Left cardiac atrium (tissue), 4 donors: ENCODE measurements at regions not wholly inside any gene's neighbourhood (a gene's known extent, or its start where the extent isn't known, plus 50 kb on each side); places are given as distances from the start of the nearest gene placed in this dataset.

ENCODE experiments used
- ATAC-seq, 2 donors: fragments of 200-7000 bp; cut with Tn5 transposase; one replicate each; pipeline ENCODE4 v1.9.1; 2020; ENCODE audit warnings: mild to moderate bottlenecking in 2 of 2, moderate library complexity in 2 of 2
- DNase-seq: peaks from one replicate; pipeline ENCODE4 v3.0.0-alpha.2; 2020
- intact Hi-C, 2 donors: fragments of 100-400 bp; cut with DNase I; formaldehyde crosslinking; loops; one replicate each; pipeline versions ENCODE4 v1.14.1 to v1.15.1; 2022 to 2023
- donor health status: DM: no; HTN: yes; CAD: no.
- donor health status: DM: no; HTN: yes; CAD: no; lungs with severe emphysema.
- donor health status: DM: yes; HTN: yes; CAD: no.
- donor health status: Dilated cardiomyopathy.

GRCh38 chr2:8099267-8099582, 582.6 kb upstream of the ID2 start:
- DNase-seq (no peak), ATAC-seq (no peak)
- intact Hi-C loops = no loop called here

GRCh38 chr2:8101614-8102277, 580.1 kb upstream of the ID2 start:
- intact Hi-C loops = no loop called here
- DNase-seq = no peak

GRCh38 chr2:8102470-8102869, 579.4 kb upstream of the ID2 start:
- intact Hi-C loops = no loop called here
- ATAC-seq (no peak), DNase-seq (no peak)

More at GRCh38 chr2:8101614-8102277, 580.1 kb upstream of the ID2 start:
- no peak for ATAC-seq

GRCh38 chr2:8103085-8103708, 578.7 kb upstream of the ID2 start:
- intact Hi-C loops = no loop called here
- no peak for ATAC-seq

GRCh38 chr2:8107150-8107549, 574.7 kb upstream of the ID2 start:
- no peak for DNase-seq
- no peak for ATAC-seq
- intact Hi-C loops = no loop called here

More at GRCh38 chr2:8103085-8103708, 578.7 kb upstream of the ID2 start:
- no peak for DNase-seq

GRCh38 chr2:8107621-8108378, 574.1 kb upstream of the ID2 start:
- intact Hi-C loops = no loop called here
- no peak for ATAC-seq
- no peak for DNase-seq

- ATAC-seq (no peak), DNase-seq (no peak)
- intact Hi-C loops = no loop called here
Observed at GRCh38 chr2:8110716-8111115, 571.1 kb upstream of the ID2 start.

- no peak for ATAC-seq
- intact Hi-C loops = no loop called here
- DNase-seq = no peak
Observed at GRCh38 chr2:8111193-8111592, 570.7 kb upstream of the ID2 start.

- intact Hi-C loops = no loop called here
Observed at GRCh38 chr2:8115456-8115855, 566.4 kb upstream of the ID2 start.

GRCh38 chr2:8115966-8116365, 565.9 kb upstream of the ID2 start:
- ATAC-seq (no peak), DNase-seq (no peak)
- intact Hi-C loops = no loop called here

More at GRCh38 chr2:8115456-8115855, 566.4 kb upstream of the ID2 start:
- ATAC-seq (no peak), DNase-seq (no peak)

GRCh38 chr2:8116661-8117060, 565.2 kb upstream of the ID2 start:
- intact Hi-C loops = no loop called here
- ATAC-seq (no peak), DNase-seq (no peak)

GRCh38 chr2:8118940-8119781, 562.7 kb upstream of the ID2 start:
- intact Hi-C loops = no loop called here
- DNase-seq (no peak), ATAC-seq (no peak)

GRCh38 chr2:8119782-8120505, 561.9 kb upstream of the ID2 start:
- ATAC-seq = peak; percentile 52 to 56
- intact Hi-C loops = no loop called here
- no peak for DNase-seq

GRCh38 chr2:8120506-8120860, 561.4 kb upstream of the ID2 start:
- intact Hi-C loops = no loop called here
- ATAC-seq (no peak), DNase-seq (no peak)

GRCh38 chr2:8121022-8121825, 560.6 kb upstream of the ID2 start:
- intact Hi-C loops = no loop called here
- DNase-seq (no peak), ATAC-seq (peak in 1 of 2 donors; percentile 24)

GRCh38 chr2:8121826-8122513, 559.9 kb upstream of the ID2 start:
- DNase-seq = no peak
- intact Hi-C loops = no loop called here
- ATAC-seq = no peak

- DNase-seq = peak; percentile 41
- ATAC-seq = no peak
- intact Hi-C loops = no loop called here
Observed at GRCh38 chr2:8122520-8122919, 559.3 kb upstream of the ID2 start.

- DNase-seq = no peak
- no peak for ATAC-seq
- intact Hi-C loops = no loop called here
Observed at GRCh38 chr2:8123464-8123863, 558.4 kb upstream of the ID2 start.
